ENCODE measurements at regions not wholly inside any gene's neighbourhood (a gene's known extent, or its start where the extent isn't known, plus 50 kb on each side); places are given as distances from the start of the nearest gene placed in this dataset.
"Not testable (repeated sequence)": the region's sequence is repeated elsewhere in the genome, so short reads cannot be mapped to it uniquely, and the experiment has no call there.

DNA sequence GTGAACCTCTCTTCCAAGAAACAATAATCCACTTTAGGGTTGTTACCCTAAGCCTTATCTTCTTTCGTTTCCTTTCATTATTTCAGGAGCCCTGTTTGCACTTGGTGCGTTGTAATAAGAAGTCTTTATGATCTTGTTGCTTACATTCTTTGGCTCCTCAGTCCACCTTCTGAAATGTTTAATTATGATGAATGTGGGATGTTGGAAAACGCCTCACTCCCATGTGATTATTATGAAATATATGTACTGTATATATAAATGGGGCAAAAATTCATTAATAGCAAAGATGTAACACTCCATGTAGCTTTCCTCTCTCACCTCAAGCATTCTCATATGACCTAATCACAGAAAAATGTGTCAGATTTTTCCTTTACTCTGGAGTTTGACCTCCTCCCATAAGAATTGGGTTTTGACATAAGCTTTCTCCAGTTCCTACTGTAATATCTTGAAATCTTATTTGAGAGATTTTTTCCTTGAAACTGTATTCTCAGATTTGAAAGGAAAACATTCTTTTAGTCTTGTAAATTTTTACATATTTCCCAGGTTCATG is 397.2 kb upstream of the FANCL start:
- no peak for DNase-seq

DNA sequence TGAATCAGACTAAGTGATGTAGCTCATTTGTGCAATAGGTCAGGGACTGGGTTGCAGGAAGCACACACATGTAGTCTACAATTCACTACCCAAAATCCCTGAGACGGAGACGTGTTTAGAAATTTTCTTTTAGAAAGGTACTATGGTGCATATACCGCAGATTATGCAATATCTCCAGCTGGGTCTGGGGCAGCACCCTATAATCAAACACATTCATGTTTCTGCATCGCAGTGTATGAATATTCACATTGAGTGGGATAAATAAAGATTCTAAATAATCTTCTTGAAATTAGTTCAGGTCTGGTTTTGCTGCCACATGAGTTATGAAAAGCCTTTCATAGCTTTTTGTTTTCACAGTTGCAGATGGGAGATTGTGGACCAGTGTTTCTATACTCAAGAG is 395.7 kb upstream of the FANCL start:
- DNase-seq: no peak

DNA sequence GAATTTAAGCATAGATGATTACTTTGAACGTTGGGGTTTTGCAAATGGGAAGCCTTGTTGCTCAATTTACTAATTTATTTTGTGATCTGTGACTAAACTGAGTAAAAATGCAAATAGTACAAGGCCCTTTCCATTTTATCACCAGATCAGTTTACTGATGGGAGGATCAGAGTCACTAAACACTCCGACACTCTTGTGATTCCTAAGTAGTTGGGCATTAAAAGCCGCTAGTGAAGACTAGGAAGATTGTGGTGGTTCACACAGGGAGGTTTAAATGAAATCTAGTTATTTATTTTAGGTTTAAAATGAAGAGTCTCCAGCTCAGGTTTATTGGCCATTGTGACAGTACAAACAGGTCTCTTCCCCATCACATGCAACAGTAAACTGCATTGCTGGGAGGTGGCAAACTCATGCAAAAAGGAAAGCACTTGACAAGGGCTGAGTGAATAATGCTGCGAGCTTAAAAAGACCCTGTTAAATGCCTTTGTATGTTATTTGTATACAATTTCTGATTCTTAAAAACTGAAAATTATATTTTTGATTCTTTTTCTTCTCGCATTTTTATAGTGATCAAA is 394.8 kb upstream of the FANCL start:
- DNase-seq: no peak

DNA sequence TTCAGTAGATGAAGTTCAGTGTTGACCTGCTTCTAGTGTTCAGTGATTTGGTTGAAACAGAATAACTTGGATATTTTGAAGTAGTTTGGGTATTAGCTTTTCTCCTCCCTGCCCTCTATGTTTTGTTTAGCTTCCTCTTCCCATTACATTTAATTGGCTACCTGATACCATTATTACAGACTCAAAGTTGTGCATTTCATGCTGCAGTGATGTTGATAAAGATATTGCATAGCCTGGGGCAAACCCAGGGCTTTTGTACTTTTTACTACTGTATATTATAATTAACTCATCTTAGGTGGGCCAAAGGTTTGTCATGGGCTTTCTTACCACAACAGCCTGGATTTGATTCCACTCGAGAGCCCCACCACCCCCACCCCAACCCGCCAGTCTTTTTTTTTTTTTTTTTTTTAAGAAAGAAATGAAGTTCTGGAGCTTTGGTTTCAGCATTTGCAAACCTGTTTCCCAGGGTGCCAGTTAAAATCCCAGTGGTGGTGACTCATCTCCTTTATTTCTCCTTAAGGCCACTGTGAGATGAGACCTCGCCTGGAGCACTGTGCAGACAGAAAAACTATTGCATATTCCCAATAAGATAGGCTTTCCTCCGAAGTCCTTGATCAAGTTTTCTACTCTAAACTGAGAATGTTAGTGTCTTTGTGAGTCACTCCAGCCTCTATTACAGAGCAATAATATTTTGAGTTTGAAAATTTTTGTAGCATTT is 393.7 kb upstream of the FANCL start:
- no peak for DNase-seq

DNA sequence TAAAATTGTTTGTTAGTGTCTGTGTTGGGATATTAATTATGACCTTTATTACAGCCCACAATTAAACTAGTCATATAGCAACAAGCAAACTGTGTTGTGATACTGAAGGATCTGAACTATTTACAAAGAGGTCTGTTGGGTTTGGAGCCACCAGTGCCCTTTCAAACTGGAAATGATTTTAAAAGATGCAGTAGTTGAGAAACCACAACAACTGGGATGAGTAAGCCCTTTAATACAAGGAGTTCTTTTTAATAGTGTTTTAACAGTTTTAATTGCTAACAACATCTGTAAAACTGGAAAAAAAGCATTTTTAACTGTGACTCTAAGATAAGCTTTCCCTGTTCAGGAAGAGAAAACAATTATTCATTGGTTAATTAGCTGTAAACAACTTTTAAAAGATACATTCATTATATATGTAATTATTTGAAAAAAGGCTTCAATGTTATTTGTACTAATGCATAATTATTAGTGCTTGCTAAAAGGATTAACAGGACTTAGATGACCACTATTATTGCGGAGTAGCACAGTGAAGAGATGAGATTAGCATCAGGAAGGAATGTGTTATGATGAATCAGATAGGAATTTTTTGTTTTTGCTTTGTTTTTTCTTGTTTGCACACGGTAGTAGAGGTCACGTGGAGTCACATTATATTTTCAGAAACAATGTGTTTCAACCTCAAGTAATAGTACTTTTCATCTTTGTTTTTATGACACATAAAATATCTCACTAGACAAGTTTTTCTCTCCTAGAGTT is 392.7 kb upstream of the FANCL start:
- DNase-seq: no peak

DNA sequence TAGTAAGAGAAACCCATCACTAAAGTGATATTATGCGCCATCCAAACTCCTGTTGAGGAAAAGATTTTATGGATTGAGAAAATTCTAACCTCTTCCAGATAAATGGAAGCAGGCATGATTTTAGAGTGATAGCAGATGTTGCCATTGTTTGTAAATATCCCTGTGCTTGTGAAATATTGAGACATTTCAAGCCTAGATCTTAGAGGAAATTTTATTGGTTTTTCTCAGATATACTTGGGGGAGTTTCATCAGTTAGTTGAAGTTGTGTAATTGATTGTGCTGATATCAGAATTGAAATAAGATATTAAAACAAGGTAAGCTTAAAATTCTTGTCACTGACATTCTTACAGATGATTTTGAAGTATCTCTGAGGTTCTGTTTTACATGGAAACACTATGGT is 390.9 kb upstream of the FANCL start:
- no peak for DNase-seq

DNA sequence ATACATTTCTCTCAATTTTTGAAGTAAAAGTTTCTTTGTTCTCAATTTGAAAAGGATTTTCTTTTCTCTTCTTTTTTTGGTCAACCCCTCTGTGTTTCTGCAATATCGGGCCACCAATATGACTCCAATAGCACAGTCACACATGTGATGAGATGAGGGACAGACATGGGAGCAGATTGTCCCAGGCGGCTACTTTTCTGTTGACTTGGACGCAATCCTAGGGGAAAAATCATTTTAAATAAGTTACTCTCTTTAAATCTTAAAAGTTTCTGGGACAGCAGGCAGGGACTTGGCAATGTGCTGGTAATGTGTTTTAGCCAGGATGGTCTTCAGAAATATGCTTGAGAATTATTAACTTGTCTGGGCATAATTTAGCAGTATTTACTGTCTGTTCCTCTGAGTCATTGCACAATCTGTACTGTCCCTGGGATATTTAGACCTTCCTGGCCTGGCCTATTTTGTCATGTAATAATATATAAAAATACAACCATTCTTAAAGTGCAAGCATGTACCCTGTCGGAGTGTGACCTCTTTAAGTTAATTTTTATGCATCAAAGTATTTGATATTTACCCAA is 388.5 kb upstream of the FANCL start:
- no peak for DNase-seq

DNA sequence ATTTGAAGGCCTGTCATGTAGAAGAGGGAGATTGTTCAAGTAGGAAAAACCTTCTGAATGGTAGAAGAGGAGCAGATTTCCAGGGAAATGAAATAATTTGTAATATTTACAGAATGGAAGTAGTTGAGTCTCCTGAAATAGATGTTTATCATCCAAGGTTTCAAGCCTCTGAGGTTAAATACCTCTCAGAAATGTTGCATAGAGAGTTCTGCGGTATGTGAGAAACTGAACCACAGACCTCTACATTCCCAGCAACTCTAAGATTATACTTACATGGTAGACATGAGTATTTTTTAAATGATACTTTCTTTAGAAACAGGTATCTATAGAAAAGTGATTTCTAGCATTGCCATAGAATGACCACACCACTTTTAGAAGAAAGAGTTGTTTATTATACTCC is 379.8 kb upstream of the FANCL start:
- DNase-seq: no peak

DNA sequence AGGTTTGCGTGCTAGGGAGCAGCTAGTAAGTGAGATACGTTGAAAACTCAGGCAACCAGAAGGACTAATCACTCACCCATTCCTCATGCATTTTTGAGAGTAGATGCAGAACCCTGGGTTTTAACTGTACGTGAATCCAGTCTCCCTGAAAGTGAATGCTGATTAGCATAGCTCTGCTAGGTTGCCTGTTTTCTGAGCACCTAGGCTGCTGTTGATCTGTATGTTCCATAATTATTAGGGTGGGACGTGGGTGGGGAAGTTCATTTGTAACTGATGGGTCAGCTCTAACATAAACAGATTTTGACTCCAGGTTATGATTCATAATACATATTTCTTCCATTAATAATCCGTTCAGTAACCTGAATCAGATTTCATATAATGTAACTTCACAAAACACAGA is 379.0 kb upstream of the FANCL start:
- DNase-seq: no peak

DNA sequence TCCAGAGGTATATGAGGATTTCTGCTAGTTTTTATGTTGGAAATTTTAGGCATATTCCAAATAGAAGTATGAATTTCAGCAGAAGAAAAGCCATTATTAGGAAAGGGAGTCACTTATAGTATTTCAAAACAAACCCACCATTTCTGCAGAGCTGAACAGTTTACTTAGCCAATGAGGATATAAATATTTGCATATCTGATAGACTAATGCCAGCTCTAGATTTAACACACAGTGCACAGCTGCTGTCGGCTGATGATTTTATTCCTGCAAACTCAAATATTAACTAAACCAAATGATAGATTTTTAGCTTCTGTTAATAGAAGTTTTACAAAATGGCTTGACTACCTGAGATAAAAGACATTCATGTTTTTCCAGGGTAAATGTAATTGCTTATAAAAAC is 375.8 kb upstream of the FANCL start:
- DNase-seq: no peak

DNA sequence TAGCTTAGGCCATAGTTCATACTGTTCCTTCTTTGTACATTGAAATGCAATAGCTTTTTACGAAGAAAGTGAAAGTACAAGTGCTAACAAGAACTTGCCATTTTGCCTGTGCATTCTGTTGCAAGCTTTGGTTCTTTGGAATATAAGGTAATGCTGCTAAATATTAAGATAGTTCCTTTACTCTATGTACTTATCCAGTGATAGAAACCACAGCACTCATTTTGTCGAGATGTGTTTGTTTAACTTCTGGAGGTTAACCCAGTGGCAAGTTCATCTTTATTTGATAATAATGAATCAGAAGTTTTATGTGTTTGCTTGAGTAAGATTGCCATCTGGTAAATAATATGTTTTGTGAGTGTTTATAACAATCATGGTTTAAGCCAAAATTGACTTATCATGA is 373.1 kb upstream of the FANCL start:
- no peak for DNase-seq

DNA sequence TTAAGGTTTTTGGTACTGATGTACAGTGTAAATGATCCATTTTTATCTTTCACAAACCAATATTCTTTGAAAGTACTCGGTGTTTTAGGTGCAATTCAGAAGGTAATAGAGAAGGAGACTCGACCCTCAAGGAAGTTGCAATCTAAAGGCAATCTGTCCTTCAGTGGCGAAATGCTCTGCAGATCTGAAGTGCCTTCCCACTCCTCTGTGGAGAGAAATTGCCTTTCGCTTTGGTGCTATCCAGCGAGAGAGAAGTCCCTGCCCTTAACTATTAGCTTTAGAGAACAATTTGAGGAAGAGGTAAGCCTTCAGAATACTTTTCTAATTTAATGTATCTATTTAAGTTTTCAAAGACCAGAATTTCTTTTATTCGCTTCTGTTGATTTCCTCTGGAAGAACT is 371.8 kb upstream of the FANCL start:
- no peak for DNase-seq

DNA sequence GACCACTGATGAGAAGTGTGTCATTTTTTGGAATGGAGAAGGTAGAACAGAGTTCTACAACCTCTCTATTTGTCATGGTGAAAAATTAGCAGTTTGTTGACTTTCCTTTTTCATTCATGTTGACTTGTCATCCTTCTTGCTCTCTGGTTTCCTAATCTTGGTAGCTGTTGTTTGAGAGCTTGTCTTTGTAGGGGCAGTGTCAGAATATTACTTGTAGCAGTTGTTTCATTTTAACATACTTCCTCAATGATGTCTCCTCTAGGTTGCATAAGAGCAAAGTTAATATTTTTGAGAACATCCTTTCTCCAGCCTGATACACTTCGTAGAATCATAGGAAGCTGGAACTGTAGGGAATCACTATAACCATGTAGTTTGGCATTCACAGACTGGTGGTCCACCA is 368.2 kb upstream of the FANCL start:
- DNase-seq: no peak

DNA sequence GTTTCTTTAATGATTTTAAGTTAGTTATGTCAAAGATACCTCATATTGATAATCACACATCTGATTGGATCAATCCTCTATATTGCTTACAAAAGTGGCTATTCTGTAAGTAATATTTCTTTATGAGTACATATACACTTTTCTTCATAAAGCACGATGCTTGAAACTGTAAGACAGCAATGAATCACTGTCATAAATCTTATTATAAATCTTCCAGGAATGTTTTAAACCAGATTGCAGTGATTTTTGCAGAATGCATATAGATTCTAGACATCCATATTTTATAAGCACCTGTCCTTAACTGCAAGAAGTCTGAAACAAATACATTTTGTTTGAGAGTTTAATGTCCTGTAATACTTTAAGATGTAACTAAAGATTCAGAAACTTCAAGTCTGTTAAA is 367.0 kb upstream of the FANCL start:
- DNase-seq: no peak

DNA sequence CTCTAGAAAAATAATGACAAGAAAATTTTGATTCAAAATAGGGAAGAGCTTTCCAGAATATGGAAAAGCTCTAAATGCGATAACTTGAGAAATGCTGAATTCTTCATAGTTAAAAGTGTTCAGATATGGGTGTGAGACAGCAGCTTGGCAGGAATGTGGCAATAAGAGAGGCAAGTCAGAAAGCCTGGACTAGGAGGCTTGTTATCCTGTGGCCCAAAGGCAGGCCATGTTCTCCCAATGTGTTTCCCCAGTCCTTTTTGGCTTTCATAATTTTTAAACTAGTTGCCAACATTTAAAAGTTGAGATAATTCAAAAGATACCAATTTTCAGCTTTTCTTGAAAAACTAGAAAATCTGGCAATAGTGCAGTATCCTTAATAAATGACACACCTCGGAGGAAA is 366.3 kb upstream of the FANCL start:
- no peak for DNase-seq

DNA sequence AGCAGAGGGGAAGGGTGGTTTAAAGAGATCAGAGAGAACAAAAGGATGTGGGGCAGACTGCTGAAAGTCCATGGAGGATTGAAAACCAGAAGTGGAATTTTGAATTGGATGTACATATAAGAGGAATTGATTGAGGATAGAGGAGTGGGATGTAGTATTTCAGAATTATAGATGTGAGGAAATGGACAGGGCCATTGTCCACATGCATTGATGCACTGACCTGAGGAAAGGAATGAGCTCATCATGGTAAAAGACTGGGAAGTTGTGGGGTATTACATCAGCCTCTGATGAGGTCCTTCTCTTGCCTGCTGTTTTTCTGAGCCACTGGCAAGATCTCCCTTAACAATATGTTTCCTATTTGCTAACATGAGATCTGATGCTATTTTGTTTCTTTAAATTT is 365.7 kb upstream of the FANCL start:
- DNase-seq: no peak

DNA sequence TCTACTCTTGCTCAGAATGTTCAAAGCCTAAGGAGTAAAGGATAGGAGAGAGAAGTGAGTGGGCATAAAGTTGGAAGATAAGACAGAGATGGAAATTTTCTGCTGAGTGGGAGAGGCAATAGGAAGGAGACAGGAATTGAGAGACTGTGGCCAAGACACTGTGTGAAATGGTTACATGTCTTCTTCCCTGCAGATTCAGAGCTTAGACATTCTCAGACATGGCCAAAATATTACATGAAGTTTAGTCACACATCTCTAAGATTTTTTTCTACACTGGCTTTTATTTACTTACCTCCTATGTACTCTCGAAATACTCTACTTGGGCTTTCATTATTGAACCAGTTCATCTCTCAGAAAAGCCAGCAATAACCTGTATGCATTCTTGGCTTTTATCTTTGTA is 363.0 kb upstream of the FANCL start:
- no peak for DNase-seq

DNA sequence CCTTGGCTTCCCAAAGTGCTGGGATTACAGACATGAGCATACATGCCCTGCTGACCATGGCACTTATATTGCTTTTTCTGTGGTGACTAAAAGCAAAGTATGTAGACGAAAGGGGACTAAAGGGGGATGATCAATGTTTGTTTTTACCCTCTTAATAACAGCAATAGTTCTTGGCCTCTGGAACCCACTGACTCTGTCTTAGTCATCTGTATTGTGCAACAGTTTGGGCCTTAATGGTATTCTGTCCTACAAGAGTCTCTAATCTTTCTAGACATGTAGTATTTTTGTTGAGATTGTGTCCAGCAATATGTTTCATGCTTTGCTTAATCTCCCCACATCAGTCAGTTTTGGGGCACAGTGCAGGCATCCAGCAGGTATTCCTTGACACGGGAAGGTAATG is 359.9 kb upstream of the FANCL start:
- no peak for DNase-seq

DNA sequence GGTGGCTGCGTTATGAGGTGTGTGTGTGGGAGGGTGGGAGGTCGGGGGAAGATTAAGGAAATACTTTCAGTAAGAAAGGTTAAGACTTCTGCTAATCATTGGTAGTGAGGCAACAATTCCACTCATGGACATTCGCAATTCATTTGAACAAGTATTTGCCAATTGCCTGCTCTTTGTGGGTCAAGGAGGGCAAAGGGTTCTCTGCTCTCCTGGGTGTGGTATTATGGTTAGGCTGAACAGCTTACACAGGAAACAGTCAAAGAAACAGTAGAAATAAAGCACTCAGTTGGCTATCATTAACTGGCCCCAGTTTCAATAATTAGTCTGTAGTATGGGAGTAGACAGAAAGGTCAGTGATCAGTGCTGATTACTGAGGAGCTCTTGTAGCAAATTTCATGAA is 357.0 kb upstream of the FANCL start:
- no peak for DNase-seq

DNA sequence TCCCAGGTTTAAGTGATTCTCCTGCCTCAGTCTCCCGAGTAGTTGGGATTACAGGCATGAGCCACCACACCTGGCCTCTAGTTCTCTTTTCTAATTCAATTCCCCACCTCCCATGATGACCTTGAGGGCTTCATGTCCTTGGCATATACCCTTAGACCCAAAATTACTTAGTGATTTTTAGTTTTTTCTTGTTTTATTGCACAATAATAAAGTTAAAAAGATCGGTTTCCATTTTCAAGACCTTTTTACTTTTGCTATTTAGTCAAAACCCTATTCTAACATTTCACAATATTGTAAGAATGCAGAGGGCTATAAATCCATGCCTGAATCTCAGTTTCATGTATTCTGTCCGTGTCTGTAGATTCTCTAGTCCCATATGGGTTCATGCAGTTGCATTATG is 354.6 kb upstream of the FANCL start:
- no peak for DNase-seq

DNA sequence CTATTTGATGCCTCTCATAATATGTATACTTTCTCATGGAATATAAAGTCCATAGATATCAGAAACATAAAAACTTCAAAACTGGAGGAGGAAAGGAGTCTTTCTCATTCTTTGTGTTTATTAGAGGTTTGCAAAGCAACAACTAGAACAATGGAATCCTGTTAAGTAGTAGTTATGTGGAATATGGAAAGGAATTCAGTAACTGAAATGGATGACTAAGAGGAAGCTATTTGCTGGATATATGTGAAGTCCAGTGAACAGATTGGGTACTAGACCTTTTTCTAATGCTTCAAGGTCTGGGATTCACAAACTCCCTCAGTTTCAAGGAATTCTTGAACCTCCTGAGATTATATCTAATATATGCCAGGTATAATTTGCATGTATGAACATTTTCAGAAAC is 353.6 kb upstream of the FANCL start:
- no peak for DNase-seq

DNA sequence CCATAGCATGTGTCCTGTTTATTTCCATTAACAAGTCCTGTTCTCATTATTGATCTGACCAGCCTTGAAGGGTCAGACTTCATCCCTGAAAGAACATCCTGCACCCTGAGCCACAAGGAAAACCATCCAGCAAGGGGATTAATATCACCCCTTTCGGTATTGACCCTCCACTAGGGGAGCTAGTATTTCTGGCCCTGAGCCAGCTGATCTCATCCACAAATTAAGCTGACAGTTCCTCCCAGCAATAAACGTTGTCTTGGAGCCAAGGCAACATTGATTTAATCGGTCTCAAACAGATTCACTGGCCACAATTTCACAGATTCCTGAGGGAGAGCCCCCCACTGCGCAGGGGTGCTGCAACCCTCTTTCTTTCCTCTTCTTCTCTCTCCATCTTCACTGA is 353.1 kb upstream of the FANCL start:
- DNase-seq: no peak

DNA sequence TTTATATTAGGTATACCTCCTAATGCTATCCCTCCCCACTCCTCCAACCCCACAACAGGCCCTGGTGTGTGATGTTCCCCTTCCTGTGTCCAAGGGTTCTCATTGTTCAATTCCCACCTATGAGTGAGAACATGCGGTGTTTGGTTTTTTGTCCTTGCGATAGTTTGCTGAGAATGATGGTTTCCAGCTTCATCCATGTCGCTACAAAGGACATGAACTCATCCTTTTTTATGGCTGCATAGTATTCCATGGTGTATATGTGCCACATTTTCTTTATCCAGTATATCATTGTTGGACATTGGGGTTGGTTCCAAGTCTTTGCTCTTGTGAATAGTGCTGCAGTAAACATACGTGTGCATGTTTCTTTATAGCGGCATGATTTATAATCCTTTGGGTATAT is 345.1 kb upstream of the FANCL start:
- DNase-seq: not testable (repeated sequence)
